HepG2 (cell line): ENCODE measurements at regions not wholly inside any gene's neighbourhood (a gene's known extent, or its start where the extent isn't known, plus 50 kb on each side); places are given as distances from the start of the nearest gene placed in this dataset.

Source experiments
- ATAC-seq: fragments of 200-7000 bp; cut with Tn5 transposase; 3 replicates; pipeline ENCODE4 v1.9.1; 2020; ENCODE audit warnings: mild to moderate bottlenecking, moderate library complexity
- BruUV-seq: library from RNA; stranded (reverse); fragments of 400-500 nt; replicated peaks from 2 replicates; lab custom pipeline; 2021; lab: Mats Ljungman, UMichigan
- CTCF ChIA-PET: fragments of 300-600 bp; formaldehyde crosslinking; extraction: SDS; loops from one replicate; lab custom pipeline; 2021; ENCODE audit warnings: low total read pairs, inconsistent platforms, low intra/inter-chr PET ratio; lab: Yijun Ruan, JAX
- POLR2A ChIA-PET: fragments of 350-600 bp; sonication (Branson Sonifier 250); formaldehyde crosslinking; loops from one replicate; lab custom pipeline; 2020; ENCODE audit warnings: antibody characterized with exemption, inconsistent platforms; lab: Yijun Ruan, JAX
- DNase-seq: peaks from one replicate; pipeline ENCODE4 v3.0.0-alpha.2; 2015; ENCODE audit warnings: low spot score
- FAIRE-seq: peaks from 3 replicates; lab custom pipeline; 2011; peaks lifted over from hg19 to GRCh38; lab: Jason Lieb, UNC
- H2AFZ ChIP-seq: one replicate; pipeline ENCODE4 v1.6.1; 2011; ENCODE audit warnings: low read length, inconsistent platforms
- H3K27ac ChIP-seq: fragments of 300-600 bp; 3 replicates; pipeline ENCODE4 v1.8.0; 2011; ENCODE audit warnings: mixed run types, mild to moderate bottlenecking, mixed read lengths, low read length, inconsistent platforms; ENCODE audit not compliant: insufficient read depth; ENCODE audit errors: extremely low read length
- H3K27me3 ChIP-seq, 2 experiments: fragments of 200-600 bp in 1 of 2; 2 replicates in 1 of 2; 3 replicates in 1 of 2; pipeline versions ENCODE4 v1.6.0 to v1.8.0; 2011; ENCODE audit warnings: low read length in 2 of 2, mild to moderate bottlenecking in 2 of 2, moderate library complexity in 2 of 2, inconsistent platforms in 1 of 2; ENCODE audit not compliant: insufficient read depth in 2 of 2, control insufficient read depth in 1 of 2
- H3K36me3 ChIP-seq, 2 experiments: fragments of 200-600 bp in 1 of 2; replicated peaks in 1 of 2; 2 replicates in 1 of 2; 3 replicates in 1 of 2; pipeline versions ENCODE4 v1.5.1 to v1.8.0; 2011; ENCODE audit warnings: low read length in 2 of 2, inconsistent platforms in 1 of 2; ENCODE audit not compliant: insufficient read depth in 2 of 2, control insufficient read depth in 1 of 2
- H3K4me1 ChIP-seq: 2 replicates; pipeline ENCODE4 v1.5.1; 2012; ENCODE audit warnings: low read length, inconsistent platforms; ENCODE audit not compliant: insufficient read depth
- H3K4me2 ChIP-seq: 2 replicates; pipeline ENCODE4 v1.6.0; 2011; ENCODE audit warnings: low read depth, low read length, inconsistent platforms
- H3K4me3 ChIP-seq, 3 experiments: fragments of 200-600 bp in 1 of 3; sonication (generic), shearing (Covaris generic) in 1 of 3; replicated peaks in 1 of 3; 2 replicates each; pipeline ENCODE4 v1.5.1; 2011 to 2016; ENCODE audit warnings: low read length in 3 of 3, inconsistent platforms in 2 of 3, low read depth in 2 of 3, mild to moderate bottlenecking in 2 of 3, control low read depth in 1 of 3, mixed read lengths in 1 of 3; ENCODE audit not compliant: insufficient read depth in 1 of 3
- H3K79me2 ChIP-seq: one replicate; pipeline ENCODE4 v1.6.1; 2011; ENCODE audit warnings: low read length, inconsistent platforms; ENCODE audit not compliant: insufficient read depth
- H3K9ac ChIP-seq: 2 replicates; pipeline ENCODE4 v1.6.0; 2011; ENCODE audit warnings: mild to moderate bottlenecking, low read depth, low read length, inconsistent platforms; ENCODE audit not compliant: insufficient read depth
- H3K9me3 ChIP-seq: 2 replicates; pipeline ENCODE4 v1.5.1; 2012; ENCODE audit warnings: mild to moderate bottlenecking, low read length
- H4K20me1 ChIP-seq: 2 replicates; pipeline ENCODE4 v1.6.0; 2011; ENCODE audit warnings: inconsistent platforms, mild to moderate bottlenecking, low read length, moderate library complexity; ENCODE audit not compliant: insufficient read depth
- DBP ChIP-seq: sonication (generic); formaldehyde crosslinking; IDR thresholded peaks from 2 replicates; pipeline ENCODE4 v1.4.0; 2020; ENCODE audit warnings: missing genetic modification reagents; ENCODE audit errors: not compliant biosample characterization
- MAF1 ChIP-seq: sonication (generic); formaldehyde crosslinking; IDR thresholded peaks from 2 replicates; pipeline ENCODE4 v1.5.0; 2020; ENCODE audit warnings: missing genetic modification reagents, borderline replicate concordance
- NR0B2 ChIP-seq: sonication (generic); formaldehyde crosslinking; IDR thresholded peaks from 2 replicates; pipeline ENCODE4 v1.4.0; 2020; ENCODE audit warnings: mild to moderate bottlenecking, missing genetic modification reagents
- PBX2 ChIP-seq: IDR thresholded peaks from 2 replicates; pipeline ENCODE4 v1.6.1; 2016; ENCODE audit warnings: control low read depth
- PHF21A ChIP-seq: sonication (generic); formaldehyde crosslinking; IDR thresholded peaks from 2 replicates; pipeline ENCODE4 v1.5.0; 2020; ENCODE audit warnings: mild to moderate bottlenecking, missing genetic modification reagents
- RAD51 ChIP-seq: fragments of 450-650 bp; IDR thresholded peaks from 2 replicates; pipeline ENCODE4 v1.6.1; 2016; ENCODE audit warnings: borderline replicate concordance
- RFX3 ChIP-seq: IDR thresholded peaks from 2 replicates; pipeline ENCODE4 v1.6.1; 2016; ENCODE audit warnings: missing biosample characterization, missing genetic modification reagents
- ZFP36L2 ChIP-seq: sonication (generic); formaldehyde crosslinking; IDR thresholded peaks from 2 replicates; pipeline ENCODE4 v1.4.0; 2020; ENCODE audit warnings: missing genetic modification reagents
- ZNF44 ChIP-seq: sonication (generic); formaldehyde crosslinking; IDR thresholded peaks from 2 replicates; pipeline ENCODE4 v1.5.1; 2020; ENCODE audit warnings: mild to moderate bottlenecking, missing genetic modification reagents
- WGBS: methylation state at CpG from one replicate; pipeline ENCODE4 v1.1.6; 2017; ENCODE audit warnings: low lambda C conversion rate; 5-methylcytosine and 5-hydroxymethylcytosine counted together
- in situ Hi-C: cut with HindIII; loops from 2 replicates; pipeline ENCODE4 v1.10.0; 2017; ENCODE audit warnings: low pct_unique_long_range_greater_than_20kb; ENCODE audit not compliant: extremely low pct_ligation_motif_present
- intact Hi-C: fragments of 100-400 bp; cut with micrococcal nuclease; formaldehyde crosslinking; loops from one replicate; pipeline ENCODE4 v1.10.0; 2022; ENCODE audit not compliant: unreplicated experiment

- H3K4me3 ChIP-seq, result no peak overlapping the region
- no peaks in the 10 kb centered on the region; a peak in 1 of 5 replicates for H3K27me3 ChIP-seq
- no peak overlapping the region for H2AFZ ChIP-seq
- no peaks in the 10 kb centered on the region for H3K36me3 ChIP-seq
- H3K4me1 ChIP-seq, result no peaks in the 10 kb centered on the region
- in situ Hi-C loops, result no loop called here
- intact Hi-C loops, result no loop called here
- no peak for ATAC-seq
- no peak overlapping the region for H3K27ac ChIP-seq
- POLR2A ChIA-PET, result no interaction called here
- BruUV-seq, result no TSS peak
- CTCF ChIA-PET, result no interaction called here
- no peak overlapping the region for H3K9ac ChIP-seq
- TF ChIP-seq PBX2, result no peak
- H4K20me1 ChIP-seq, result no peaks in the 10 kb centered on the region
- WGBS, result 0% methylated on average over 5 of the region's 5 CpGs
- no peaks in the 10 kb centered on the region for H3K79me2 ChIP-seq
- H3K4me2 ChIP-seq, result no peak overlapping the region
- no peak for FAIRE-seq
- H3K9me3 ChIP-seq, result no peaks in the 10 kb centered on the region
- no peak for DNase-seq
Measured at GRCh38 chr15:93707751-93708150, 523.6 kb upstream of the MCTP2 start.

- POLR2A ChIA-PET, result no interaction called here
- WGBS, result 12% methylated on average over 7 of the region's 7 CpGs
- no peaks in the 10 kb centered on the region for H3K79me2 ChIP-seq
- no peaks in the 10 kb centered on the region for H3K4me1 ChIP-seq
- TF ChIP-seq PHF21A (CRISPR knock-in tag) (no peak), NR0B2 (no peak), ZFP36L2 (CRISPR knock-in tag) (no peak), RAD51 (no peak), DBP (CRISPR knock-in tag) (no peak), ZNF44 (CRISPR knock-in tag) (no peak), MAF1 (CRISPR knock-in tag) (no peak), RFX3 (CRISPR knock-in tag) (no peak)
- no peaks in the 10 kb centered on the region for H3K36me3 ChIP-seq
- in situ Hi-C loops, result no loop called here
- H3K4me2 ChIP-seq, result no peak overlapping the region
- no peaks in the 10 kb centered on the region for H4K20me1 ChIP-seq
- CTCF ChIA-PET, result no interaction called here
- H3K27ac ChIP-seq, result no peak overlapping the region
- FAIRE-seq (no peak), DNase-seq (no peak), ATAC-seq (no peak)
- no peak overlapping the region for H3K9ac ChIP-seq
- no peaks in the 10 kb centered on the region for H3K27me3 ChIP-seq
- intact Hi-C loops, result no loop called here
- H2AFZ ChIP-seq, result no peak overlapping the region
- no TSS peak for BruUV-seq
- H3K9me3 ChIP-seq, result no peaks in the 10 kb centered on the region
- no peak overlapping the region for H3K4me3 ChIP-seq
Measured at GRCh38 chr15:93706495-93707292, 524.7 kb upstream of the MCTP2 start.
